ENCODE measurements at regions not wholly inside any gene's neighbourhood (a gene's known extent, or its start where the extent isn't known, plus 50 kb on each side); places are given as distances from the start of the nearest gene placed in this dataset.
A peak's percentile ranks its signal among the peaks of the same experiment; 100 is the strongest.

DNA sequence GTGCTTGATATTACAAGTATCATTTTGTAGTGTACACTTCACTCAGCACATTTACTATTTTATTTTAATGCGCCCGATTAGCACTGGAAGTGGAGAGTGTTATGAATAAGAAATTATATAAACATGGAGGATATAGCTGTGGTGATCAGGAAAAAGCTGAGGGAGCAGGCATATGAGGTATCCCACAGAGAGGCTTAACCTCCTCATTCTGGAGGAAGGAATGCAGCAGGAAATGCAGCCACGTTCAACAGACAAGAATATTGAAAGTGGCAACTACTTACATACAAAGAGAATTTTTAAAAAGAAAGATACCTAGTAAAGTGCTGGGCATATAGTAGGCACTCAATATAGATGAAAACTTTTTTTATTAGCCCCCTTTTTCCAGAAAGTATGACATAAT, 166.0 kb upstream of the SATB1 start:
- H3K18ac ChIP-seq (ENCODE audit: extremely low read depth, low read length) = no peak overlapping the region
- DNase-seq (ENCODE audit: low read depth in 1 of 2, low spot score in 2 of 2) (no peak), FAIRE-seq (no peak)
- no peak overlapping the region for H3K4me3 ChIP-seq (ENCODE audit: extremely low read depth in 1 of 4, insufficient read depth in 2 of 4, low read depth in 3 of 4, low read length in 4 of 4)
- H3K56ac ChIP-seq (replicated peaks; ENCODE audit: insufficient read length, low read depth, low read length) = no peak overlapping the region
- H2AK5ac ChIP-seq (ENCODE audit: low read depth, low read length) = no peak overlapping the region
- H2BK15ac ChIP-seq (ENCODE audit: low read length) = no peak overlapping the region
- no peak overlapping the region for H3K23ac ChIP-seq (ENCODE audit: insufficient read length)
- H3K27ac ChIP-seq (ENCODE audit: low read depth, low read length) = no peak overlapping the region
- H3K4ac ChIP-seq (replicated peaks; ENCODE audit: insufficient read length, low read depth, low read length) = no peak overlapping the region
- no peak for TF ChIP-seq CTCF (IDR thresholded peaks at IDR 0.05; ENCODE audit: control extremely low read depth in 1 of 3, insufficient read depth in 1 of 3, low read depth in 1 of 3, low read length in 3 of 3)
- TF ChIP-seq, protein P1, sequence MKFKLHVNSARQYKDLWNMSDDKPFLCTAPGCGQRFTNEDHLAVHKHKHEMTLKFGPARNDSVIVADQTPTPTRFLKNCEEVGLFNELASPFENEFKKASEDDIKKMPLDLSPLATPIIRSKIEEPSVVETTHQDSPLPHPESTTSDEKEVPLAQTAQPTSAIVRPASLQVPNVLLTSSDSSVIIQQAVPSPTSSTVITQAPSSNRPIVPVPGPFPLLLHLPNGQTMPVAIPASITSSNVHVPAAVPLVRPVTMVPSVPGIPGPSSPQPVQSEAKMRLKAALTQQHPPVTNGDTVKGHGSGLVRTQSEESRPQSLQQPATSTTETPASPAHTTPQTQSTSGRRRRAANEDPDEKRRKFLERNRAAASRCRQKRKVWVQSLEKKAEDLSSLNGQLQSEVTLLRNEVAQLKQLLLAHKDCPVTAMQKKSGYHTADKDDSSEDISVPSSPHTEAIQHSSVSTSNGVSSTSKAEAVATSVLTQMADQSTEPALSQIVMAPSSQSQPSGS (IDR thresholded peaks at IDR 0.05; ENCODE audit: low read length) = no peak
- peak; percentile 61 for TF ChIP-seq TEAD4 (IDR thresholded peaks at IDR 0.05; ENCODE audit: low read depth, low read length)
- no peak overlapping the region for H4K5ac ChIP-seq (ENCODE audit: insufficient read length, low read depth, low read length)
- WGBS, 2 experiments (ENCODE audit: extremely low coverage in 1 of 2, insufficient coverage in 1 of 2, insufficient read length in 1 of 2, insufficient replicate concordance in 2 of 2, low coverage in 1 of 2, low lambda C conversion rate in 2 of 2, missing lambda C conversion rate in 1 of 2) = 58% methylated on average over 3 of the region's 3 CpGs; no CpG with 5 or more reads in 1 of the 2 experiments
- H3K9ac ChIP-seq (replicated peaks in 1 of 4; ENCODE audit: extremely low read depth in 1 of 4, low read depth in 3 of 4, low read length in 3 of 4) = no peak overlapping the region
- H3K9me3 ChIP-seq (ENCODE audit: insufficient read depth in 2 of 2, low read depth in 1 of 2, low read length in 1 of 2) = no peaks in the 10 kb centered on the region
- no peak overlapping the region for H4K91ac ChIP-seq (replicated peaks; ENCODE audit: insufficient read length, low read length)
- H2BK12ac ChIP-seq (ENCODE audit: low read depth, low read length) = no peak overlapping the region
- H3K79me1 ChIP-seq (ENCODE audit: low read depth, low read length) = no peaks in the 10 kb centered on the region
- ChIA-PET POLR2A (ENCODE audit: partially characterized antibody) (no interaction called here), CTCF (ENCODE audit: partially characterized antibody) (no interaction called here)
- H3K14ac ChIP-seq (ENCODE audit: insufficient read length) = no peak overlapping the region
- H2AFZ ChIP-seq (ENCODE audit: low read length) = no peak overlapping the region
- no peaks in the 10 kb centered on the region for H3K4me1 ChIP-seq (replicated peaks in 1 of 4; ENCODE audit: control insufficient read depth in 3 of 4, insufficient read depth in 4 of 4, low read length in 3 of 4)
- H3K27me3 ChIP-seq (replicated peaks in 1 of 4; ENCODE audit: control insufficient read depth in 3 of 4, extremely low read depth in 1 of 4, insufficient read depth in 3 of 4, low read length in 3 of 4) = no peaks in the 10 kb centered on the region
- H2BK5ac ChIP-seq (ENCODE audit: low read depth, low read length) = no peak overlapping the region
- H3K36me3 ChIP-seq (ENCODE audit: control insufficient read depth in 2 of 4, insufficient read depth in 4 of 4, low read length in 3 of 4) = no peaks in the 10 kb centered on the region
- H3K23me2 ChIP-seq (ENCODE audit: low read depth, low read length) = no peaks in the 10 kb centered on the region
- H3K4me2 ChIP-seq (ENCODE audit: insufficient read depth in 1 of 2, low read depth in 2 of 2, low read length in 2 of 2) = no peak overlapping the region
- H2BK20ac ChIP-seq (ENCODE audit: low read length) = no peak overlapping the region
- no peaks in the 10 kb centered on the region for H4K20me1 ChIP-seq (replicated peaks in 1 of 2; ENCODE audit: control insufficient read depth in 1 of 2, insufficient read depth in 2 of 2, low read length in 2 of 2)
- H3K79me2 ChIP-seq (ENCODE audit: control insufficient read depth in 1 of 2, insufficient read depth in 2 of 2, low read length in 2 of 2) = no peaks in the 10 kb centered on the region
- H2BK120ac ChIP-seq (replicated peaks; ENCODE audit: low read depth, low read length) = no peak overlapping the region
- no peak overlapping the region for H4K8ac ChIP-seq (ENCODE audit: extremely low read depth, insufficient read depth, low read length)

Data from H1 (cell line).